Liver (tissue), 8 donors: ENCODE measurements at regions not wholly inside any gene's neighbourhood (a gene's known extent, or its start where the extent isn't known, plus 50 kb on each side); places are given as distances from the start of the nearest gene placed in this dataset.

Experiments used
- DNase-seq: peaks from one replicate; pipeline ENCODE4 v3.0.0-alpha.2; 2017; ENCODE audit warnings: low spot score
- H3K27ac ChIP-seq, 2 donors: one replicate each; pipeline ENCODE4 v1.7.0; 2013; ENCODE audit warnings: inconsistent platforms in 2 of 2, low read length in 2 of 2, control low read depth in 1 of 2, low read depth in 1 of 2, mild to moderate bottlenecking in 1 of 2
- H3K27me3 ChIP-seq, 4 donors: one replicate each; pipeline versions ENCODE4 v1.6.1 to v1.7.0; 2013; ENCODE audit warnings: low read length in 3 of 4, inconsistent platforms in 1 of 4, mild to moderate bottlenecking in 1 of 4, moderate library complexity in 1 of 4; ENCODE audit not compliant: control insufficient read depth in 4 of 4, insufficient read depth in 4 of 4
- H3K36me3 ChIP-seq, 4 donors: one replicate each; pipeline versions ENCODE4 v1.6.1 to v1.7.0; 2013; ENCODE audit warnings: low read length in 3 of 4, mild to moderate bottlenecking in 3 of 4, low read depth in 1 of 4, moderate library complexity in 1 of 4; ENCODE audit not compliant: control insufficient read depth in 4 of 4, insufficient read depth in 3 of 4
- H3K4me1 ChIP-seq, 4 donors: one replicate each; pipeline versions ENCODE4 v1.6.1 to v1.7.0; 2013; ENCODE audit warnings: low read length in 3 of 4, mild to moderate bottlenecking in 3 of 4, moderate library complexity in 1 of 4; ENCODE audit not compliant: control insufficient read depth in 4 of 4, insufficient read depth in 4 of 4
- H3K4me3 ChIP-seq, 3 donors: one replicate each; pipeline versions ENCODE4 v1.6.1 to v1.7.0; 2013; ENCODE audit warnings: low read length in 3 of 3, control low read depth in 1 of 3, low read depth in 1 of 3, mild to moderate bottlenecking in 1 of 3
- H3K9ac ChIP-seq, 2 donors: one replicate each; pipeline ENCODE4 v1.7.0; 2013; ENCODE audit warnings: low read length in 2 of 2, mild to moderate bottlenecking in 2 of 2, moderate library complexity in 2 of 2, control low read depth in 1 of 2, low read depth in 1 of 2
- H3K9me3 ChIP-seq, 4 donors: one replicate each; pipeline versions ENCODE4 v1.6.1 to v1.7.0; 2013; ENCODE audit warnings: low read length in 3 of 4; ENCODE audit not compliant: control insufficient read depth in 4 of 4
- ATF3 ChIP-seq: IDR thresholded peaks from 2 replicates; pipeline ENCODE4 v1.6.1; 2016; ENCODE audit warnings: antibody characterized with exemption
- EGR1 ChIP-seq, 2 donors: IDR thresholded peaks; 2 replicates each; pipeline ENCODE4 v1.6.1; 2016 to 2018; ENCODE audit warnings: antibody characterized with exemption in 2 of 2, low read depth in 2 of 2
- FOXA1 ChIP-seq: IDR thresholded peaks from 2 replicates; pipeline ENCODE4 v1.6.1; 2016; ENCODE audit warnings: antibody characterized with exemption
- FOXA2 ChIP-seq: IDR thresholded peaks from 2 replicates; pipeline ENCODE4 v1.6.1; 2016; ENCODE audit warnings: antibody characterized with exemption
- GABPA ChIP-seq, 2 donors: IDR thresholded peaks in 1 of 2; conservative IDR thresholded peaks in 1 of 2; 2 replicates each; pipeline ENCODE4 v1.6.1; 2016; ENCODE audit warnings: antibody characterized with exemption in 2 of 2, mild to moderate bottlenecking in 1 of 2, moderate library complexity in 1 of 2
- HNF4A ChIP-seq, 2 donors: conservative IDR thresholded peaks; 2 replicates each; pipeline ENCODE4 v1.6.1; 2016; ENCODE audit warnings: antibody characterized with exemption in 2 of 2, mild to moderate bottlenecking in 2 of 2
- HNF4G ChIP-seq: IDR thresholded peaks from 2 replicates; pipeline ENCODE4 v1.6.1; 2016; ENCODE audit warnings: antibody characterized with exemption
- JUND ChIP-seq, 2 donors: IDR thresholded peaks; 2 replicates each; pipeline ENCODE4 v1.6.1; 2016; ENCODE audit warnings: antibody characterized with exemption in 2 of 2
- NR2F2 ChIP-seq: IDR thresholded peaks from 2 replicates; pipeline ENCODE4 v1.6.1; 2016; ENCODE audit warnings: antibody characterized with exemption
- RAD21 ChIP-seq, 2 donors: IDR thresholded peaks; 2 replicates each; pipeline ENCODE4 v1.6.1; 2016; ENCODE audit warnings: antibody characterized with exemption in 2 of 2, mild to moderate bottlenecking in 2 of 2
- RXRA ChIP-seq, 2 donors: IDR thresholded peaks; 2 replicates each; pipeline ENCODE4 v1.6.1; 2017 to 2018; ENCODE audit warnings: antibody characterized with exemption in 2 of 2, mild to moderate bottlenecking in 1 of 2
- SP1 ChIP-seq: IDR thresholded peaks from 2 replicates; pipeline ENCODE4 v1.6.1; 2018; ENCODE audit warnings: antibody characterized with exemption, mild to moderate bottlenecking
- TAF1 ChIP-seq: conservative IDR thresholded peaks from 2 replicates; pipeline ENCODE4 v1.6.1; 2016; ENCODE audit warnings: antibody characterized with exemption, mild to moderate bottlenecking
- YY1 ChIP-seq: IDR thresholded peaks from 2 replicates; pipeline ENCODE4 v1.6.1; 2016; ENCODE audit warnings: antibody characterized with exemption, mild to moderate bottlenecking
- ZBTB33 ChIP-seq: IDR thresholded peaks from 2 replicates; pipeline ENCODE4 v1.6.1; 2016; ENCODE audit warnings: antibody characterized with exemption
- WGBS: extraction: QIAGEN DNeasy Blood & Tissue Kit; methylation state at CpG from one replicate; pipeline ENCODE4 v1.1.7; 2013; 5-methylcytosine and 5-hydroxymethylcytosine counted together
- TF ChIP-seq, protein P1 (sequence below): IDR thresholded peaks from 2 replicates; pipeline ENCODE4 v1.6.1; 2016; ENCODE audit warnings: antibody characterized with exemption
- TF ChIP-seq, protein P2 (sequence below): fragments of 150-350 bp; IDR thresholded peaks from 2 replicates; pipeline ENCODE4 v1.5.1; 2017; ENCODE audit warnings: improper control_type of control experiment, low read depth, low read length; ENCODE audit not compliant: missing input control
- TF ChIP-seq, protein P3 (sequence below): IDR thresholded peaks from 2 replicates; pipeline ENCODE4 v1.6.1; 2016; ENCODE audit warnings: antibody characterized with exemption, mild to moderate bottlenecking
- donor health status: healthy.
- donor health status: healthy.
- donor health status: healthy.
- donor health status: healthy.
- donor health status: healthy.

GRCh38 chr9:80449513-80449912, 877.7 kb downstream of the TLE4 start:
- Histone ChIP-seq H3K36me3 (no peaks in the 10 kb centered on the region), H3K27me3 (no peaks in the 10 kb centered on the region), H3K4me1 (no peaks in the 10 kb centered on the region), H3K4me3 (no peak overlapping the region), H3K27ac (no peak overlapping the region), H3K9ac (no peak overlapping the region), H3K9me3 (no peaks in the 10 kb centered on the region)
- 52% methylated on average over 4 of the region's 4 CpGs for WGBS
- DNase-seq: no peak
- TF ChIP-seq, protein P1, sequence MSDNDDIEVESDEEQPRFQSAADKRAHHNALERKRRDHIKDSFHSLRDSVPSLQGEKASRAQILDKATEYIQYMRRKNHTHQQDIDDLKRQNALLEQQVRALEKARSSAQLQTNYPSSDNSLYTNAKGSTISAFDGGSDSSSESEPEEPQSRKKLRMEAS: no peak
- TF ChIP-seq SP1: no peak
- no peak for TF ChIP-seq FOXA2
- no peak for TF ChIP-seq YY1
- TF ChIP-seq, protein P2, sequence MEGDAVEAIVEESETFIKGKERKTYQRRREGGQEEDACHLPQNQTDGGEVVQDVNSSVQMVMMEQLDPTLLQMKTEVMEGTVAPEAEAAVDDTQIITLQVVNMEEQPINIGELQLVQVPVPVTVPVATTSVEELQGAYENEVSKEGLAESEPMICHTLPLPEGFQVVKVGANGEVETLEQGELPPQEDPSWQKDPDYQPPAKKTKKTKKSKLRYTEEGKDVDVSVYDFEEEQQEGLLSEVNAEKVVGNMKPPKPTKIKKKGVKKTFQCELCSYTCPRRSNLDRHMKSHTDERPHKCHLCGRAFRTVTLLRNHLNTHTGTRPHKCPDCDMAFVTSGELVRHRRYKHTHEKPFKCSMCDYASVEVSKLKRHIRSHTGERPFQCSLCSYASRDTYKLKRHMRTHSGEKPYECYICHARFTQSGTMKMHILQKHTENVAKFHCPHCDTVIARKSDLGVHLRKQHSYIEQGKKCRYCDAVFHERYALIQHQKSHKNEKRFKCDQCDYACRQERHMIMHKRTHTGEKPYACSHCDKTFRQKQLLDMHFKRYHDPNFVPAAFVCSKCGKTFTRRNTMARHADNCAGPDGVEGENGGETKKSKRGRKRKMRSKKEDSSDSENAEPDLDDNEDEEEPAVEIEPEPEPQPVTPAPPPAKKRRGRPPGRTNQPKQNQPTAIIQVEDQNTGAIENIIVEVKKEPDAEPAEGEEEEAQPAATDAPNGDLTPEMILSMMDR: no peak
- TF ChIP-seq HNF4A (conservative IDR thresholded peaks at IDR 0.05): no peak
- no peak for TF ChIP-seq ATF3
- no peak for TF ChIP-seq HNF4G
- no peak for TF ChIP-seq EGR1 (IDR thresholded peaks at IDR 0.05; ENCODE audit: low read depth in 2 of 2)
- no peak for TF ChIP-seq RXRA (IDR thresholded peaks at IDR 0.05)

- no peak for DNase-seq
- WGBS: 60% methylated on average over 2 of the region's 2 CpGs
- TF ChIP-seq TAF1: no peak
- no peak for TF ChIP-seq JUND (IDR thresholded peaks at IDR 0.05)
These were observed 877.2 kb downstream of the TLE4 start for GRCh38 chr9:80448996-80449395.

DNA sequence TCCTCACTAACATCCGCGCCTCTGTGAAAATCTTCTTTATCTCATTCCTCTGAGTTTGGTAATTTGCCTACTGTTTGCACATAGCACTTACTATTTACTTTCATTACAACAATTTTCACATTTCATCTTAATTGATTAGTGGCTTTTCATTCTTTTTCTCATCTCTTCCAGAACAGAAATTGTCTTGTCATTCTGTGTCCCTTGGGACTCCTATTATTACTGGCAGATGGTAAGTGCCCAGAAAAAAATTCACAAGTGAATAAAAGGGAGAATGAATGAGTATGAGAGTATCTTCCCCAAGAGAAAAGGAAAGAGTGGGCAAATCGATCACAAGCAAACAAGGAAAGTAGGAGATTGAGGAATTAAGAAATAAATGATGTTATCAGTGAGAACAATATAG, 876.1 kb downstream of the TLE4 start:
- no peak overlapping the region for H3K27ac ChIP-seq
- no peaks in the 10 kb centered on the region for H3K36me3 ChIP-seq
- H3K9me3 ChIP-seq: no peaks in the 10 kb centered on the region
- H3K27me3 ChIP-seq: no peaks in the 10 kb centered on the region
- no peak for DNase-seq
- H3K4me1 ChIP-seq: no peaks in the 10 kb centered on the region
- 85% methylated on average over 3 of the region's 3 CpGs for WGBS
- H3K4me3 ChIP-seq: no peak overlapping the region
- H3K9ac ChIP-seq: no peak overlapping the region
- no peak for TF ChIP-seq HNF4A (conservative IDR thresholded peaks at IDR 0.05)
- no peak for TF ChIP-seq JUND (IDR thresholded peaks at IDR 0.05)
- TF ChIP-seq EGR1 (IDR thresholded peaks at IDR 0.05; ENCODE audit: low read depth in 2 of 2): no peak
- TF ChIP-seq, protein P2: no peak
- TF ChIP-seq, protein P1: no peak
- TF ChIP-seq, protein P3, sequence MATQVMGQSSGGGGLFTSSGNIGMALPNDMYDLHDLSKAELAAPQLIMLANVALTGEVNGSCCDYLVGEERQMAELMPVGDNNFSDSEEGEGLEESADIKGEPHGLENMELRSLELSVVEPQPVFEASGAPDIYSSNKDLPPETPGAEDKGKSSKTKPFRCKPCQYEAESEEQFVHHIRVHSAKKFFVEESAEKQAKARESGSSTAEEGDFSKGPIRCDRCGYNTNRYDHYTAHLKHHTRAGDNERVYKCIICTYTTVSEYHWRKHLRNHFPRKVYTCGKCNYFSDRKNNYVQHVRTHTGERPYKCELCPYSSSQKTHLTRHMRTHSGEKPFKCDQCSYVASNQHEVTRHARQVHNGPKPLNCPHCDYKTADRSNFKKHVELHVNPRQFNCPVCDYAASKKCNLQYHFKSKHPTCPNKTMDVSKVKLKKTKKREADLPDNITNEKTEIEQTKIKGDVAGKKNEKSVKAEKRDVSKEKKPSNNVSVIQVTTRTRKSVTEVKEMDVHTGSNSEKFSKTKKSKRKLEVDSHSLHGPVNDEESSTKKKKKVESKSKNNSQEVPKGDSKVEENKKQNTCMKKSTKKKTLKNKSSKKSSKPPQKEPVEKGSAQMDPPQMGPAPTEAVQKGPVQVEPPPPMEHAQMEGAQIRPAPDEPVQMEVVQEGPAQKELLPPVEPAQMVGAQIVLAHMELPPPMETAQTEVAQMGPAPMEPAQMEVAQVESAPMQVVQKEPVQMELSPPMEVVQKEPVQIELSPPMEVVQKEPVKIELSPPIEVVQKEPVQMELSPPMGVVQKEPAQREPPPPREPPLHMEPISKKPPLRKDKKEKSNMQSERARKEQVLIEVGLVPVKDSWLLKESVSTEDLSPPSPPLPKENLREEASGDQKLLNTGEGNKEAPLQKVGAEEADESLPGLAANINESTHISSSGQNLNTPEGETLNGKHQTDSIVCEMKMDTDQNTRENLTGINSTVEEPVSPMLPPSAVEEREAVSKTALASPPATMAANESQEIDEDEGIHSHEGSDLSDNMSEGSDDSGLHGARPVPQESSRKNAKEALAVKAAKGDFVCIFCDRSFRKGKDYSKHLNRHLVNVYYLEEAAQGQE: no peak
- TF ChIP-seq FOXA2: no peak
- no peak for TF ChIP-seq NR2F2
- no peak for TF ChIP-seq YY1
- no peak for TF ChIP-seq SP1
- no peak for TF ChIP-seq ZBTB33
- TF ChIP-seq RAD21 (IDR thresholded peaks at IDR 0.05): no peak
- no peak for TF ChIP-seq TAF1
- no peak for TF ChIP-seq GABPA (IDR thresholded peaks at IDR 0.05 in 1 of 2, conservative IDR thresholded peaks at IDR 0.05 in 1 of 2)
- TF ChIP-seq FOXA1: no peak

More at GRCh38 chr9:80448996-80449395, 877.2 kb downstream of the TLE4 start:
- H3K36me3 ChIP-seq: no peaks in the 10 kb centered on the region
- H3K9me3 ChIP-seq: no peaks in the 10 kb centered on the region
- no peak overlapping the region for H3K4me3 ChIP-seq
- H3K4me1 ChIP-seq: no peaks in the 10 kb centered on the region
- no peak overlapping the region for H3K27ac ChIP-seq
- no peak overlapping the region for H3K9ac ChIP-seq
- no peaks in the 10 kb centered on the region for H3K27me3 ChIP-seq
